ENCODE measurements at regions not wholly inside any gene's neighbourhood (a gene's known extent, or its start where the extent isn't known, plus 50 kb on each side); places are given as distances from the start of the nearest gene placed in this dataset.

DNA sequence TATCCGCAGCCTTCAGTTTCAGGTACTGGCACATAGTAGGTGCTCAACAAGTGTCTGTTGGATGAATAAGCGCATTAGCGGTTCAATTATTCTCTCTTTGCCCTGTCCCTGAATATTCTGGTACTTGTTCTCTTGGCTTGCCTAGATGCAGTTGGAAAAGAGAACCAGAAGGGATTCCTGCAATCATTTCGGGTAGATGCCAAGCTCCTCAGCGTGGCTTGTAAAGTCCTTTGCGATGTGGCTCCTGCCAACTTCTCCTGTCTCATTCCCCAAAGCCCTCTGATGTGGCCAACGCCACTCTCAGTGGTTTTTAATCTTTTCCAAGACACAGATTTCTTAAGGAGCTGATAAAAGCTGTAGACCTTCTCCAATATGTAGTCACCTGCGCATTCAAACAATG is 230.3 kb downstream of the SUDS3 start:
- DNase-seq (ENCODE audit: low read depth), result no peak

DNA sequence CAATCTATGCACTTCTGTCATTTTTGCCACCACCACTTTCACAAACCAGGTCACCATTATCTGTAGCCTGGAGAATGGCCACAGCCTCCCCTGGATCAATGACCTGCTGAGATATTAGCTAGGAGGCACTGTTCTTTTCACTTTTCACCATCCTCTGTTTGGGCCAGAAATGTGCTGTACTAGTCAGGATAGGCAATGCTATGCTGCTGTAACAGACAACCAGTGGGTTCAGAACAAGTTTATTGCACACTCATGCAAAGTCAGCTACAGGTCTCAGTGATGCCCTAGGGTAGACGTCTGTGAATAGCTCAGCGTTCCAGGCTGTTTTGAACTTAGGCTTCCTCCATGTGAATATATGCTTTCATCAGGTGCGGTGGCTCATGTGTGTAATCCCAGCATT is 231.5 kb downstream of the SUDS3 start:
- DNase-seq (ENCODE audit: low read depth), result no peak

DNA sequence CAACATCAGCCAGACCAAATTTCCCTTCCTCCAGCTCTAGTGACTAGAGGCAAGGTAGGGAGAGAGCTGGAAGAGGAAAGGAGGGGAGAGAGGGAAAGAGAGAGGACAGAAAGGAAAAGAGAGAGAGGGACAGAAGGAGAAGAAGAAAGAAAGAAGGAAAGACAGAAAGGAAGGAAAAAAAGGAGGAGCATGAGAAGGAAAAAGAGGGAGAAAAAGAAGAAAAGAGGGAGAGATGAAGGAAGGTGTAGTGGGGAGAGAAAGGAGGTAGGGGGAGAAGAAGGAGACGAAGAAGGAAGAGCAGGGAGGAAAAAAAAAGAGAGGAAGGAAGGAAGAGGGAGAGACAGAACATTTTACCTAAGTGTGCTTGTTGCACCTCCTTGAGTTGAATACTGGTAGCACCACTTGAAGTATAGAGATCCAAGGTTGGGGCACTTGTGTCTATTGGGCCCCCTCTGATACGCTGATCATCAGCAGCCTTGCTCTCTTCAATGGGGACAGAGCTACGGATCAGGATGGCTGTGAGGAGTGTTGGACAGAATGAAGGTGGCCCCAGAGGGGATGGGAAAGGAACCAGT is 232.5 kb downstream of the SUDS3 start:
- DNase-seq (ENCODE audit: low read depth), result no peak

DNA sequence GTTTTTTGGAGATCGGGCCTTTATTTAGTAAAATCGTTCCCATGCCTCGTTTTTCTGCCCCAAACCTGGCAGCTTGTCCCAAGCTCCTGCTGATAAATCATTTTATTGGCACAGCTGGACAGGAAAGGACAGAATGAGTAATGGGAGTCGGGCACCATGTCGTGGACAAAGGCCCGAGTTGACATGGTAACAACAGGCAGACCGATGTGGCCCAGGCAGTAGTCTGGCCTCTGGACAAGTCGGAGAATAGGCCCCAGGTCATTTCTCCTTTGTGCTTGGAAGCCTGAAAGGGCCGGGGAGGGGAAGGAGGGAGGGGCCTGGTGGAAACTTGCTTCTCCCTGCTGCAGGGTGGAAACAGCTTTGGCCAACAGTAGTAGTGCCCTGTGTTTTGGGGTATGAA is 234.9 kb downstream of the SUDS3 start:
- peak; percentile 3 for DNase-seq (ENCODE audit: low read depth)

DNA sequence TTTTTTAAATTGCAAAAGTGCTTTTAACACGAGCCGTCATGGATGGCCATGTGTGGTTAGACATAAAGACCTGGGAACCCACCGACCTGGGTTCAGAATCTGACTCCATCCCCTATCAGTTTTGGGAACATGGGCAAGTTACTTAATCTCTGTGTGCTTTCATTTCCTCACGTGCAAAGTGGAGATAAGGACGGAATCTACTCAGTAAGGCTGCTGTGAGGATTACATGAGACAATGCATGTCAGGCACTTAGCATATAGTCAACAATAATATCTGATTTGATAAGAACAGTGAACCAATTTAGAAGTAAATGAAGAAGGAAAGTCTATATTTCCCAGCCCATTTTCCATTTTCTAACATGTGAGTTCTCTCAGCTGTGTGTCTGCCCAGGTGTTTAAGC is 235.4 kb downstream of the SUDS3 start:
- no peak for DNase-seq (ENCODE audit: low read depth)

DNA sequence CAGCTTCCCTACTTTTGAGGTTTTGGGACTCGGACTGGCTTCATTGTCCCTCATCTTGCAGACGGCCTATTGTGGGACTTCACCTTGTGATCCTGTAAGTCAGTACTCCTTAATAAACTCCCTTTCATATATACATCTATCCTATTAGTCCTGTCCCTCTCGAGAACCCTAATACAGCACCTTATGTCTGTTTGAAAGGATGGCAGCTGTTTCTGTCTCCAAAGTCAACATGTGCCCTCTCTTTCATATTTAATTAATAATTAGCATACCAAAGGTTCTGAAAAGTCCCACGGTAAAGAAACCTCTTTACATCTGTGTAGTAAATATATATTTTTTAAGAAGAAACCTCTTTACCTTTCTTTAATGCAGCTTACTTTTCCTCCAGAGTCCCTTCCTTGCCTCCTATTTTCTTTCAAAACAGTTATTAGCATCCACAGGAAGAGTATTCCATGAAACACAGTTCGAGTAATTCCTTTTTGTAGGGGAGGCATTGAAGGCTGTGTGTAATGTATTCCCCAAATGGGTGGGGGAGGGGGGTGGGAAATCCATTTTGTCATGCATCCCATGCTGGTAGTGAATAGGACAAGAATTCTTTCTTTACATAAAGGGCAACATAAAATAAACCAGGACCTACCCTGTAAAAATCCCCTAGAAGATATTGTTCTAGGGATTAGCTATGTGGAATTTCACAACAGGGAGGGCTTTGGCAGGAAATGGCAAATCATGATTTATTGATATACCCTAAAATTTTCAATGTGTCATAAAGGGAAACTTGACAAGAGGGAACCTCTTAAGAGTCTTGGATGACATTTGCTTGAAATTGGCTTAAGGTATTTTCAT is 241.5 kb downstream of the SUDS3 start:
- DNase-seq (ENCODE audit: low read depth), result no peak

DNA sequence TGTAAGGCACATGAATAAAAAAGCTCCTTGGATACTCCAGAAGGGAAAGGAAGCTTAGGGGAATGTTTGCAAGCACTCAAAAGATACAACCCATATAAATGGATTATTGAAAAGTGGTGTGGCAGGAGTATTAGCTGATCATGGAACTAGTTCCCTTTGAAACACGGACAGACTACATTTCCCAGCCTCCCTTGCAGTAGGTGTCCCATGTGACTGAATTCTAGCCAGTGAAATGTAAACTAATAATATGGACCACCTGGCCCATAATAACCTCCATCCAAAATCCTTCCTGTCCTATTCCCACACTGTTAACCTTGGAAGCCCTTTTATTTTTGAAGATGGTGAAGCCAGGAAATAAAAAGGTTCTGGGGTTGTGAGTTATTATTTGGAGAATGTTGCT is 242.3 kb downstream of the SUDS3 start:
- DNase-seq (ENCODE audit: low read depth), result no peak

DNA sequence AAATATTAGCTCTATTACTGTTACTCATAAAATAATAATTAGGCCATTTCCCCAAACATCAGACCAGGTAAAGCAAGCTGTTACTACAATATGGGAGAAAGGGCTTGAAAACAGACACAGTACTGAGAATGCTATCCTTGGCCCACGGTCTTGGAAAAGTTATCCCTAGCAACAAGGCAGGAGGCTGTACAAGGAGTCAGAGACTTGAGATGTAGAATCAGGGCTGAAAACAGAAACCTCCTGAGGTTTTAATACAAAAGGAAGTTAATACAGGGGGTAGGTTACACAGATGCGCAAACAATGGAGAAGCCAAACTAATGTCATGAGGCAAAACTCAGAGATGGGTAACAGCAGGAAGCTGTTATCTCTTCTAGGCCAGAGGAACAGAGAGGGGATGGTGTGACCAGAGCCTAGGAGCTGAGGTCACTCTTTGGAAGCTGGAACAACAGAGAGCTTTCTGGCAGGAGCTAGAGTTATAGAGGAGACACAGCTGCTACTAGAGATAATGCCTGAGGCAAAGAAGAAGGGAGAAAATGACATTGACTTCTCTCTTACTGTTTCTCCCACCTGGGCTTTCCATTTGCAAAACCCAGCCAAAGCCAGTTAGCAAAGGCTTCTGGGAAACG is 248.8 kb downstream of the SUDS3 start:
- no peak for DNase-seq (ENCODE audit: low read depth)

DNA sequence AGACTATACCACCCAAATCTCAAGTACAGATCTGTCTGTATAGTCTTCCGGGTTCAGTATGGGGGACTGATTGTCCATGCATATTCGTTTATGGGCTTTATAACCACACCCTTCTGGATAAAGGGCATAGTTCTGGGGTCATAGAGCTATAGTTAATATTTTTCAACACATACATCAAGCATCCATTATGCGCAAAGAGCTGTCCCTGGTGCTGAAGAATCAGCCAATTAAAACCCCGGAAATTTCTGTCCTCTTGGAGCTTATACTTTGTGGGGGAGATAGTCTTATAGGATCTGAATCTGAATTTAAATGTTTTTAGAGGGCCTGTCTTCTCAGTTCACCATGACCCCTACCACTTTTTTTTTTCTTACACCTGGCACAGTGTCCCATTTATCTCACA is 256.7 kb downstream of the SUDS3 start:
- peak; percentile 1 for DNase-seq (ENCODE audit: low read depth)

DNA sequence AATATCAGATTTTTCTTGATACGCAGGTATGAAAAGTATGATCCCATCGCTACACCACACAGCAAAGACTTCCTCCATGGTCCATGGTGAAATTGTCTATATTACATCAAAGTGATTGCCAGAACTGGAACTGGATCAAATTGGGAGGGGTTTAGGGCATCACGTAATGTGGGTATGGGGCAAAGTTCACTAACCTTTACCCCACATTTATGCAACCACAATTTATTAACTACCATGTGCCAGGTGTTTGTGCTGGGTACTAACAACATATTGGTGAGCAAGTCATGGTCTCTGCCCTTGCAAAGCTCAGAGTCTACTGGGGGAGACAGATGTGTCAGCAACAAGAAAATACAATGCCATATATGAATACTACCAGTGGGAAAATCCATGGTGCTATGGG is 258.9 kb downstream of the SUDS3 start:
- no peak for DNase-seq (ENCODE audit: low read depth)

DNA sequence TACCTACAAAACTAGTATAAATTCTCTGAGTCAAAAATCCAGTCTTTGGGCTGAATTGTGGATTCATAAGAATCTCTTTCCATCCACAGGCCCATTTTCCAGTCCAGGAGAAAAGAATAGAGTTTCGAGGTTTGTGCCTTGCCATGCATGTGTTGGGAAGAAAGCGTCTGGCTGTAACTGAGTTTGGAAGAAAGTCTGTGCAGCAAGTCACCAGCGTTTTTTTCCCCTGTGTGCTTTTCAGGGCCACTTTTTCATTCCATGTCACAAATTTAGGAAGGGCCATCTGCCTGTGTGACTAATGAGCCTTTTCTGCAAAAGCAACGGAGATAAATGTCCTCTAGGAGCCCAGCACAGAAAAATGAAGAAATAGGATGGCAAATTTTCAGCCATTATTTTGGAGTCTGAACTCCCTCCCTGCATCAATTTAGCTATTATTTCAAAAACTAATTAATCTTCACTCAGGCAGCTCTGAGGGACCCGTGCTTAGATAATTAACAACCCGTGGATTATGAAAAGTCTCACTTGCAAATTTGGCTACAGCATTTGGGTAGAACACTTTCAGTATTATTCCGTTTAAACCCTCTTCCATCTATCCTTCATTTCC is 261.5 kb downstream of the SUDS3 start:
- no peak for DNase-seq (ENCODE audit: low read depth)

DNA sequence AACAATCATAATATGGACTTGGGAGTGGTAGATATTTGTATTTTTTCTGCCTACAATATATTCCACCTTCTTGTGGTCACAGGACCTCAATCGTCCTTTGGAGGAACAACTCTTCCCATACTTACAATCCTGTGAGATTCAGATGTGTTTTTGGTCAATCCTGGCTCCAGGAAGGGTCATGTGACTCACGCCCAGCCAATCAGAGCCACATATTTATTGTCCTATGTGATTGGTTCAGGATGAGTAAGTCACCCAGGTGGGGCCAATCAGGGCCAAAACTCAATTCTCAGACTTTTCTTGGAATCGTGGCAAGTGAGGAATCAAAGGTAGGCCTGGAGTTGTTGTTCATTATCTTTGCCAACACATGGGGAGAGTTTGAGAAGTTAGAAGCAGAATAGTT is 264.9 kb downstream of the SUDS3 start:
- no peak for DNase-seq (ENCODE audit: low read depth)

DNA sequence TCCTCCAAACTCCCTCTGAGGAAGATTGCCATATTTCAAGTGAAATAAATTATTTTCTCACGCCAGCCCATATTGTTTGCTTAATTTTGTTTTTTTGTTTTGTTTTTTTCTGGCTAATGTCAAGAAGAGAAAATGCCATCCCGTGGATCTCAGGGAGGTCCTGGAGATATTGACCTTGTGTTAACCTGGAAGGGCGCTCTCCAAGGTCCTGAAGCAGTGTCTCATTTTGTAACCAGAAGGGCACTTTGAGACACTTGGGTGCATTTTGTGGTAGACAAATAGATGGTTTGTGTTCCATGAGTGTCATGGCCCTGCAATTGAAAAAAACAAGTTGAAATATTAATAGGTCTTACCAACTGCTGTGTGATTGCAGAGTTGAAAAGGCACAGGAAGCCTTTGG is 268.9 kb downstream of the SUDS3 start:
- no peak for DNase-seq (ENCODE audit: low read depth)

DNA sequence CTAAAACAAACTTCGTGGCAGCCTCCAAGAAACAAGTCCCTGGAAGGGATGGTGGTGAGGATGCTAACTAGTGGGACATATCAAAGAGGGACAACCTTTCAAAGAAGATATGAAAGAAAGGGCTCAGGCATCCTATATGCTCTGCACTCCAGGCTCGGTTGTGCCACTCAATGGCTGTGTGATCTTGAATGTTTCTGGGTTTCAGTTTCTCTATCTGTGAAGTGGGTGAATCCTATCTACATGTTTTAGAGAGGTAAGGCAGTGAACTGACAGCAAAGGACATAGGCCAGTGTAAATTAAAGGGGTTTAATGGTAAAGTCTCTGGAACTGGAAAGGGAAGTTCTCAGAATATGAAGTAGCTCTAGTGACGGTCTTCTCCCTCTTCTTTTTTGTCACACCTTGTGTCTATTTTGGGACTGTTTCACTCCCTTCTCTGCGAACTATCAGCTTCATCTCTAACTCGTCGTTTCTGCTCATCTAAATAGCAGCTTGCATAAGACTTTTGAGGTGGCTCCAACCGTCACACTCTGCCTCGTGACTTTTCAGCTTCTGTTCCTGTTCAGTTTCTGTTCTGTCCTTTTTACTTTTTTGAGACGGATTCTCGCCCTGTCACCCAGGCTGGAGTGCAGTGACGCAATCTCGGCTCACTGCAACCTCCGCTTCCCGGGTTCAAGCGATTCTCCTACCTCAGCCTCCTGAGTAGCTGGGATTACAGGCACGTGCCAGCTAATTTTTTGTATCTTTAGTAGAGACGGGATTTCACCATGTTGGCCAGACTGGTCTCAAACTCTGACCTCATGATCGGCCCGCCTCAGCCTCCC is 273.6 kb downstream of the SUDS3 start:
- DNase-seq (ENCODE audit: low read depth), result no peak

DNA sequence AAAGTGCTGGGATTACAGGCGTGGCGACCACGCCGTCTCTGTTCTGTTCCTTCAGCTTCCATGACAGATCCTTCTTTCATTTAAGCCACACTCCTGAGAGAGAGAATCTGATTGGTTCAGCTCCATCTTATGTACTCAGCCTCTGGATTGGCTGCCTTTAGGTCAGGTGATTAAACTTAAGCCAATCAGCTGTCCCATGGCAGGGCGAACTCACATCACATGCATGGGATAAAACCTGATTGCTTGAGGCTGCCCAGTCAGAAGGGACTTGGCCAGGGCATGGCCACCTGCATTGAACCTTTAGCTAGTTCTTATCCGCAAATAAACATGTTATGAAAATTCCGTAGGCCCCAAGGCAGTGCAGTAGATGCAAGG is 274.2 kb downstream of the SUDS3 start:
- peak; percentile 56 for DNase-seq (ENCODE audit: low read depth)

DNA sequence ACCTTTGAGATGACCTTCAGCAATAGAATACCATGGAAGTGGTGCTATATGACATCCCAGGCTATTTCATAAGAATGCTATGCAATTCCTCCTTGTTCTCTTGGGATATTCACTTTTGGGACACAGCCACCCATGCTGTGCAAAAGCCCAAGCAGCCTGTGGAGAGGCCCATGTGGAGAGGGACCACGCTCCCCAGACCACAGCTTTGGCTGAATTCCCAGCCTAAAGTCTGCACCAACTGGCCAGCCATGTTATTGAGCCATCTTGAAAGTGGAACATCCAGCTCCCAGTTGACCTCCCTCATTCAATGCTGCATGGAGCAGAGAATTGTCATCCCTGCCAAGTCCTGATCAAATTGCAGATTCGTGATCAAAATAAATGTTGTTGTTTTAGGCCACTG is 275.1 kb downstream of the SUDS3 start:
- DNase-seq (ENCODE audit: low read depth), result no peak

DNA sequence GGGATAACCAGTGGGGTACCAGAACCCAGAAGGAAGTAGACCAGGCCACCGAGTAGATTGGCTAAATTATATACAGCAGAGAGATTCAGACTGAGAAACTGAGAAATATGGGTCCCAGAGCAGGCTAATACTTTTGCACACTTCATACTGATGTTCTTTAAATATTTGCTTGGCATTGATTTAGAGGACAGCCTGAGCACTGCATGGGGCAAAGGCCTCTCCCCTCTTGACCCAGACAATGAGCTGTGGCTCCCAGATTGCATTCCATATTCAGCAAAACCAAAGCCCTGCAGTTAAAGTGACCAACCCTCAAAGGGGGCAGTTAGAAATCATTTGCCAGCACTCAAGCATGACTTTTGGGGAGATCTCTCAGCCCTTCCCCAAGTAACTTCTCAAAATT is 279.2 kb downstream of the SUDS3 start:
- DNase-seq (ENCODE audit: low read depth), result no peak

DNA sequence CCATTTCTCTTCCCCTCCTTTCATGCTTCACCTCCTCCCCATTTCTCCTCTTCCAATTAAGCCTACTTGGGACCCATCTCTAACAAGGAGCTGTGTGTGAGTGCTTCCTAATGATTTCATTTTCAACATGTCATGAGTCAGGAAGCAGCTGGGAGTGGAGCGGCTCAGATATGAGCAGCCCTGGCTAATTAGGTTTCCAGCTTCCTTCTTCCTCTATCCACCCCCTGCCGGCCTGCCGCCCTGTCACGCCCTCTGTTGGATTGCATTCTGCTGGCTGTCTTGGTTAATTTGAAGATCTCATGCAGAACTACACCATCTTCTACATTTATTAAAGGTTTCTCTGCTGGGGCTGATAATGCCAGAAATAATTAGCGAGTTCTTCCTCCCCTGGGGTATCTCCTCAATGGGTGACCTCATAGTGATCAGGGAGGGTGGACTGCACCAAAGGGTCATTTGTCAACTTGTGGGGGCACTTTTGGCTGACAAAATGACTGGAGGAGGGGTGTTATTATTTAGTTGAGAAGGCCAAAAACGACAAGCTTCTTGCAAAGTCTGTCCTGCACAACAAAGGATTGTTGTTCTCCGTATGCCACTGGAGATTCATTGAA is 300.9 kb upstream of the SRRM4 start:
- DNase-seq (ENCODE audit: low read depth), result peak; percentile 5

DNA sequence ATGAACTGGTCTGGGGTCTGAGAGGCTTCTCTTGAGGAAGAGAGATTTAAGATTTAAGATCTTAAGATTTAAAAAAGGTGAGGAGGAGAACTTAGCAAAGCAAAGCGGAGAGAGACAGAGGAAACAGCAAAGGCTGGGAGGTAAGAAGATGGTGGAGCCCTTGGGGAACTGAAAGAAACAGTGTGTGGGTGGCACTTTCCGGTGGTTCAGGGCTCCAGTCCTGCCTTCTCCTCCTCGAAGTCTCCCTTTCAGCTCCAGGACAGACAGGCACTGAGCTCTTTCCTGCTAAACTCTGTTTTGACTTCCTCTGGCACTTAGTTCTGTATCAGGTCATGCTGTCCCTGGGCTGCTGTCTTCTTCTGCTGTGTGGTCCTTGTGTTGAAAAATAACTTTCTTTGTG is 298.7 kb upstream of the SRRM4 start:
- DNase-seq (ENCODE audit: low read depth), result no peak

DNA sequence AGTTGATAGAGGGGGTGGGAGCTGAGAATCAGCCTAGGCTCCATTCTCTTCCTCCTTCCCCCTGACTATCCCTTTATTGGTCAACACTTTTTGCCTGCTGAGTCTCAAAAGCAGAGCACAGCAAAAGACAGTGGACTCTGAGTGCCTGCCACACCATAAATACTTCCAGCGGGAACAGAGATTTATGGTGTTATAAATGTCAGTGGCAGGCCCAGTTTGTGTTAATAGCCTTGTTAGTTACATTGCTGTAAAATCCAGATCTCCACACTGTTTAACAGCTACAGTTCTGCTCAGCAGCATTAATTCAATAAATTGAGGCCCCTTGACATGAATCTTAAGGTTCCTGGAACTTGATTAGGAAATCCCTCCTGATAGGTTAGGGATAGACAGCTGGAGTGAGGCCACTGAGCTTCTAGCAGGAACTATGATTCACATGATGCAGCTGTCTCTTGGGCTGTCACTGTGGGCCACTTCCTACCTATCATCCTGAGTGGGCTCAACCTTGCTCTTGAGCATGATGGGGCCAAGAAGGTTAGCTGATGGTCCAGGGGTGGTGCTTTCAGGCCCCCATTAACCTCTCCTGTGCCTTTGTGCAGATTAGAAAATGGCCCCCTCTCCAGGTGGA is 295.2 kb upstream of the SRRM4 start:
- no peak for DNase-seq (ENCODE audit: low read depth)

DNA sequence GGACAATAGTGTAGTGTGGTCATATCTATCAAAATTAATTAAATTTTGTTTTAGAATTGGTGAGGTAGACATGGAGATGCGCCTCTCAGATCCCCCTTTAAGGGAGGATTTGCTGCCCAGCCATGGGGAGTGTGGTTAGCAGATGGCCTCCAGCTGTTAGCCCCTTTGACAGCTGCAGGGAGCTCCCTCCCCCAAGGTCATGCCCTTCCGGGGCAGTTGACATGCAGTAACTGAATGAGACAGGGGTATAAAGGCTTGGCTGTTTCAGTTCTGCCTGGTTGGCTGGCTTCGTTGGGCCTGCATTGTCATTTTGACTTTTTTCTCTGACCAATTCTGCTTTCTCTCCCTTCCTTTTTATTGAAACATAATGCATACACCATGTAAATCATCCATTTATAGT is 291.5 kb upstream of the SRRM4 start:
- DNase-seq (ENCODE audit: low read depth), result no peak

Measured in HT1080 (cell line).